CD4-positive, alpha-beta T cell treated with Interleukin-2 at 100 ng/mL for 4 hours (primary cell): ENCODE measurements at regions not wholly inside any gene's neighbourhood (a gene's known extent, or its start where the extent isn't known, plus 50 kb on each side); places are given as distances from the start of the nearest gene placed in this dataset.
"Not testable (repeated sequence)": the region's sequence is repeated elsewhere in the genome, so short reads cannot be mapped to it uniquely, and the experiment has no call there.

Source experiments
- DNase-seq: peaks from one replicate; pipeline ENCODE4 v3.0.0-alpha.2; 2020; ENCODE audit warnings: low spot score

GRCh38 chr1:245061808-245062207 is 93.0 kb upstream of the KIF26B start:
- DNase-seq = not testable (repeated sequence)

GRCh38 chr1:245060684-245061374 is 94.0 kb upstream of the KIF26B start:
- no peak for DNase-seq

GRCh38 chr1:245059806-245060424 is 94.9 kb upstream of the KIF26B start:
- DNase-seq = no peak

- no peak for DNase-seq
These were observed 95.9 kb upstream of the KIF26B start for GRCh38 chr1:245058882-245059281.

GRCh38 chr1:245058436-245058835 is 96.3 kb upstream of the KIF26B start:
- no peak for DNase-seq

- DNase-seq = no peak
These were observed 97.9 kb upstream of the KIF26B start for GRCh38 chr1:245056913-245057312.

GRCh38 chr1:245056296-245056695 is 98.5 kb upstream of the KIF26B start:
- DNase-seq = not testable (repeated sequence)

GRCh38 chr1:245055752-245056151 is 99.0 kb upstream of the KIF26B start:
- no peak for DNase-seq

GRCh38 chr1:245054507-245055270 is 100.1 kb upstream of the KIF26B start:
- DNase-seq = no peak

GRCh38 chr1:245054105-245054504 is 100.7 kb upstream of the KIF26B start:
- DNase-seq = no peak

GRCh38 chr1:245052258-245052657 is 102.5 kb upstream of the KIF26B start:
- DNase-seq = no peak

- no peak for DNase-seq
These were observed 103.2 kb upstream of the KIF26B start for GRCh38 chr1:245051349-245052221.

- DNase-seq = no peak
These were observed 108.0 kb upstream of the KIF26B start for GRCh38 chr1:245046769-245047168.

GRCh38 chr1:245046315-245046714 is 108.5 kb upstream of the KIF26B start:
- no peak for DNase-seq

- no peak for DNase-seq
These were observed 109.5 kb upstream of the KIF26B start for GRCh38 chr1:245045087-245045881.

- DNase-seq = no peak
These were observed 111.2 kb upstream of the KIF26B start for GRCh38 chr1:245043611-245043940.

GRCh38 chr1:245041058-245041698 is 113.6 kb upstream of the KIF26B start:
- DNase-seq = no peak

GRCh38 chr1:245039196-245039595 is 115.6 kb upstream of the KIF26B start:
- DNase-seq = no peak

- no peak for DNase-seq
These were observed 118.7 kb upstream of the KIF26B start for GRCh38 chr1:245036102-245036501.

GRCh38 chr1:245031041-245031440 is 123.7 kb upstream of the KIF26B start:
- no peak for DNase-seq

- no peak for DNase-seq
These were observed 128.5 kb upstream of the KIF26B start for GRCh38 chr1:245026247-245026646.
